HepG2 (cell line): ENCODE measurements at regions not wholly inside any gene's neighbourhood (a gene's known extent, or its start where the extent isn't known, plus 50 kb on each side); places are given as distances from the start of the nearest gene placed in this dataset.

Experiments
- ATAC-seq: fragments of 200-7000 bp; cut with Tn5 transposase; 3 replicates; pipeline ENCODE4 v1.9.1; 2020; ENCODE audit warnings: mild to moderate bottlenecking, moderate library complexity
- BruUV-seq: library from RNA; stranded (reverse); fragments of 400-500 nt; replicated peaks from 2 replicates; lab custom pipeline; 2021; lab: Mats Ljungman, UMichigan
- CTCF ChIA-PET: fragments of 300-600 bp; formaldehyde crosslinking; extraction: SDS; loops from one replicate; lab custom pipeline; 2021; ENCODE audit warnings: low total read pairs, inconsistent platforms, low intra/inter-chr PET ratio; lab: Yijun Ruan, JAX
- POLR2A ChIA-PET: fragments of 350-600 bp; sonication (Branson Sonifier 250); formaldehyde crosslinking; loops from one replicate; lab custom pipeline; 2020; ENCODE audit warnings: antibody characterized with exemption, inconsistent platforms; lab: Yijun Ruan, JAX
- DNase-seq: peaks from one replicate; pipeline ENCODE4 v3.0.0-alpha.2; 2015; ENCODE audit warnings: low spot score
- FAIRE-seq: peaks from 3 replicates; lab custom pipeline; 2011; peaks lifted over from hg19 to GRCh38; lab: Jason Lieb, UNC
- H2AFZ ChIP-seq: one replicate; pipeline ENCODE4 v1.6.1; 2011; ENCODE audit warnings: low read length, inconsistent platforms
- H3K27ac ChIP-seq: fragments of 300-600 bp; 3 replicates; pipeline ENCODE4 v1.8.0; 2011; ENCODE audit warnings: mixed run types, mild to moderate bottlenecking, mixed read lengths, low read length, inconsistent platforms; ENCODE audit not compliant: insufficient read depth; ENCODE audit errors: extremely low read length
- H3K27me3 ChIP-seq, 2 experiments: fragments of 200-600 bp in 1 of 2; 2 replicates in 1 of 2; 3 replicates in 1 of 2; pipeline versions ENCODE4 v1.6.0 to v1.8.0; 2011; ENCODE audit warnings: low read length in 2 of 2, mild to moderate bottlenecking in 2 of 2, moderate library complexity in 2 of 2, inconsistent platforms in 1 of 2; ENCODE audit not compliant: insufficient read depth in 2 of 2, control insufficient read depth in 1 of 2
- H3K36me3 ChIP-seq, 2 experiments: fragments of 200-600 bp in 1 of 2; replicated peaks in 1 of 2; 2 replicates in 1 of 2; 3 replicates in 1 of 2; pipeline versions ENCODE4 v1.5.1 to v1.8.0; 2011; ENCODE audit warnings: low read length in 2 of 2, inconsistent platforms in 1 of 2; ENCODE audit not compliant: insufficient read depth in 2 of 2, control insufficient read depth in 1 of 2
- H3K4me1 ChIP-seq: 2 replicates; pipeline ENCODE4 v1.5.1; 2012; ENCODE audit warnings: low read length, inconsistent platforms; ENCODE audit not compliant: insufficient read depth
- H3K4me2 ChIP-seq: 2 replicates; pipeline ENCODE4 v1.6.0; 2011; ENCODE audit warnings: low read depth, low read length, inconsistent platforms
- H3K4me3 ChIP-seq, 3 experiments: fragments of 200-600 bp in 1 of 3; sonication (generic), shearing (Covaris generic) in 1 of 3; replicated peaks in 1 of 3; 2 replicates each; pipeline ENCODE4 v1.5.1; 2011 to 2016; ENCODE audit warnings: low read length in 3 of 3, inconsistent platforms in 2 of 3, low read depth in 2 of 3, mild to moderate bottlenecking in 2 of 3, control low read depth in 1 of 3, mixed read lengths in 1 of 3; ENCODE audit not compliant: insufficient read depth in 1 of 3
- H3K79me2 ChIP-seq: one replicate; pipeline ENCODE4 v1.6.1; 2011; ENCODE audit warnings: low read length, inconsistent platforms; ENCODE audit not compliant: insufficient read depth
- H3K9ac ChIP-seq: 2 replicates; pipeline ENCODE4 v1.6.0; 2011; ENCODE audit warnings: mild to moderate bottlenecking, low read depth, low read length, inconsistent platforms; ENCODE audit not compliant: insufficient read depth
- H3K9me3 ChIP-seq: 2 replicates; pipeline ENCODE4 v1.5.1; 2012; ENCODE audit warnings: mild to moderate bottlenecking, low read length
- H4K20me1 ChIP-seq: 2 replicates; pipeline ENCODE4 v1.6.0; 2011; ENCODE audit warnings: inconsistent platforms, mild to moderate bottlenecking, low read length, moderate library complexity; ENCODE audit not compliant: insufficient read depth
- CENPX ChIP-seq: sonication (generic); formaldehyde crosslinking; IDR thresholded peaks from 2 replicates; pipeline ENCODE4 v1.9.0; 2021; ENCODE audit warnings: mild to moderate bottlenecking, missing genetic modification reagents, moderate library complexity
- KLF13 ChIP-seq: sonication (generic); formaldehyde crosslinking; IDR thresholded peaks from 2 replicates; pipeline ENCODE4 v1.4.0; 2020; ENCODE audit warnings: mild to moderate bottlenecking, missing genetic modification reagents
- KLF15 ChIP-seq: sonication (generic); formaldehyde crosslinking; IDR thresholded peaks from 2 replicates; pipeline ENCODE4 v1.8.1; 2023; ENCODE audit warnings: borderline replicate concordance, mild to moderate bottlenecking, inconsistent platforms, missing genetic modification reagents, mixed read lengths
- PCBP2 ChIP-seq: fragments of 200-400 bp; formaldehyde crosslinking; optimal IDR thresholded peaks from 2 replicates; pipeline ENCODE3; 2018; ENCODE audit warnings: low read length, low read depth; ENCODE audit not compliant: poor library complexity, severe bottlenecking
- SIX1 ChIP-seq: sonication (generic); formaldehyde crosslinking; IDR thresholded peaks from 2 replicates; pipeline ENCODE4 v1.4.0; 2020; ENCODE audit warnings: missing genetic modification reagents, borderline replicate concordance
- U2AF2 ChIP-seq: fragments of 200-400 bp; formaldehyde crosslinking; IDR thresholded peaks from 2 replicates; pipeline ENCODE4 v1.6.1; 2017; ENCODE audit warnings: low read depth, mild to moderate bottlenecking, low read length
- ZKSCAN5 ChIP-seq: sonication (generic); formaldehyde crosslinking; IDR thresholded peaks from 2 replicates; pipeline ENCODE4 v1.5.1; 2020; ENCODE audit warnings: mild to moderate bottlenecking, missing genetic modification reagents
- ZNF225 ChIP-seq: sonication (generic); formaldehyde crosslinking; IDR thresholded peaks from 2 replicates; pipeline ENCODE4 v1.4.0; 2020; ENCODE audit warnings: mild to moderate bottlenecking, missing genetic modification reagents
- ZNF563 ChIP-seq: sonication (generic); formaldehyde crosslinking; IDR thresholded peaks from 2 replicates; pipeline ENCODE4 v1.8.0; 2022; ENCODE audit warnings: mild to moderate bottlenecking, moderate library complexity, missing genetic modification reagents
- ZNF670 ChIP-seq: sonication (generic); formaldehyde crosslinking; IDR thresholded peaks from 2 replicates; pipeline ENCODE4 v1.8.0; 2022; ENCODE audit warnings: mild to moderate bottlenecking, missing genetic modification reagents, borderline replicate concordance
- ZNF7 ChIP-seq: IDR thresholded peaks from 2 replicates; pipeline ENCODE4 v1.6.1; 2016; ENCODE audit warnings: missing biosample characterization, missing genetic modification reagents
- WGBS: methylation state at CpG from one replicate; pipeline ENCODE4 v1.1.6; 2017; ENCODE audit warnings: low lambda C conversion rate; 5-methylcytosine and 5-hydroxymethylcytosine counted together
- in situ Hi-C: cut with HindIII; loops from 2 replicates; pipeline ENCODE4 v1.10.0; 2017; ENCODE audit warnings: low pct_unique_long_range_greater_than_20kb; ENCODE audit not compliant: extremely low pct_ligation_motif_present
- intact Hi-C: fragments of 100-400 bp; cut with micrococcal nuclease; formaldehyde crosslinking; loops from one replicate; pipeline ENCODE4 v1.10.0; 2022; ENCODE audit not compliant: unreplicated experiment
- TF ChIP-seq, protein P1 (sequence below): sonication (generic); formaldehyde crosslinking; IDR thresholded peaks from 2 replicates; pipeline ENCODE4 v1.4.0; 2020; ENCODE audit warnings: mild to moderate bottlenecking, missing genetic modification reagents
- TF ChIP-seq, protein P2 (sequence below): sonication (generic); formaldehyde crosslinking; IDR thresholded peaks from 2 replicates; pipeline ENCODE4 v1.8.1; 2023; ENCODE audit warnings: mild to moderate bottlenecking, inconsistent platforms, moderate library complexity, missing genetic modification reagents, borderline replicate concordance
- TF ChIP-seq, protein P3 (sequence below): sonication (generic); formaldehyde crosslinking; IDR thresholded peaks from 2 replicates; pipeline ENCODE4 v1.8.1; 2023; ENCODE audit warnings: mild to moderate bottlenecking, moderate library complexity, missing genetic modification reagents
- TF ChIP-seq, protein P4 (sequence below): sonication (generic); formaldehyde crosslinking; IDR thresholded peaks from 2 replicates; pipeline ENCODE4 v1.4.0; 2020; ENCODE audit warnings: missing genetic modification reagents

DNA sequence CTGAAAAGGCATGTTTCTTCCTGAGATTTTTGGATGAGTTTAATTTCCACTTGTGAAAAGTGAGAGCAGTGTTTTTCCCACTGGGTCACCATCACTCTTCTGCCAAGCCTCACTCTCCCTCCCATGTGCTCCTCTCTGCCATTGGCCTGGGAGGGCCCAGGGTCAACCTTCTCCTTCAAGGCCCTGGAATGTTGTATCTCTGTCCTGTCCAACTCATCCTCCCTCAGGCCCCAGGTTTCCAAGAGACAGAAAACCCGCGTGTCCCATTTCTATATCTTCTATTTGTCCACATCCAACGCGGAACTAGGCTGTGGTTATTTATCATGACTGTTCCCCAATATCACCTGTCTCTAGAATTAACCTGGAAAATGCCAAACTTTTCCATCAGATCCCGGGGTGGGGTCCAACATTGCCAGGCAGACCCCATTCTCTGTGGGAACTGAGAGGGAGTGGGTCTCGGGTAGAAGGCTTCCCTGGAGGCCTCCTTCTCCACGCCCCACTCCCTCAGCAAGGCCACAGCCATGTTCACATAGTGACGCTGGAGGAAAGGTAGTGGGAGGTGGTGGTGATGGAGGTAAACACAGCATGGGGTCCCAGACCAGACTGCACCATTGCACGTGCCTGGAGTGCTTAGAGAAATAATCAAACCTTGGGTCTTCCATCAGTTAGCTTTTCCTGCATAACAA lies 173.5 kb downstream of the SCP2D1 start:
- intact Hi-C loops: no loop called here
- Histone ChIP-seq H3K79me2 (no peaks in the 10 kb centered on the region), H3K4me3 (no peak overlapping the region), H2AFZ (no peak overlapping the region), H3K9ac (no peak overlapping the region), H3K27me3 (no peaks in the 10 kb centered on the region), H3K27ac (no peak overlapping the region), H3K36me3 (no peaks in the 10 kb centered on the region), H3K4me1 (no peaks in the 10 kb centered on the region), H3K4me2 (no peak overlapping the region), H3K9me3 (0 out of 2 replicates have a peak, but pooled peaks cover 5% of the 10 kb centered on the region), H4K20me1 (no peaks in the 10 kb centered on the region)
- CTCF ChIA-PET: no interaction called here
- FAIRE-seq: no peak
- DNase-seq: no peak
- POLR2A ChIA-PET: no interaction called here
- 20% methylated on average over 9 of the region's 9 CpGs for WGBS
- no TSS peak for BruUV-seq
- no peak for ATAC-seq
- in situ Hi-C loops: no loop called here
- TF ChIP-seq ZNF670 (no peak), ZNF563 (CRISPR knock-in tag) (no peak), KLF13 (CRISPR knock-in tag) (no peak), U2AF2 (no peak), KLF15 (CRISPR knock-in tag) (no peak), ZNF225 (CRISPR knock-in tag) (no peak), SIX1 (no peak), ZKSCAN5 (no peak), CENPX (CRISPR knock-in tag) (no peak), PCBP2 (no peak), ZNF7 (CRISPR knock-in tag) (no peak)
- TF ChIP-seq, protein P1, sequence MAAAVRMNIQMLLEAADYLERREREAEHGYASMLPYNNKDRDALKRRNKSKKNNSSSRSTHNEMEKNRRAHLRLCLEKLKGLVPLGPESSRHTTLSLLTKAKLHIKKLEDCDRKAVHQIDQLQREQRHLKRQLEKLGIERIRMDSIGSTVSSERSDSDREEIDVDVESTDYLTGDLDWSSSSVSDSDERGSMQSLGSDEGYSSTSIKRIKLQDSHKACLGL (CRISPR knock-in tag): no peak
- TF ChIP-seq, protein P2, sequence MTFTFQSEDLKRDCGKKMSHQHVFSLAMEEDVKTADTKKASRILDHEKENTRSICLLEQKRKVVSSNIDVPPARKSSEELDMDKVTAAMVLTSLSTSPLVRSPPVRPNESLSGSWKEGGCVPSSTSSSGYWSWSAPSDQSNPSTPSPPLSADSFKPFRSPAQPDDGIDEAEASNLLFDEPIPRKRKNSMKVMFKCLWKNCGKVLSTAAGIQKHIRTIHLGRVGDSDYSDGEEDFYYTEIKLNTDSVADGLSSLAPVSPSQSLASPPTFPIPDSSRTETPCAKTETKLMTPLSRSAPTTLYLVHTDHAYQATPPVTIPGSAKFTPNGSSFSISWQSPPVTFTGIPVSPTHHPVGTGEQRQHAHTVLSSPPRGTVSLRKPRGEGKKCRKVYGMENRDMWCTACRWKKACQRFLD (CRISPR knock-in tag): no peak
- TF ChIP-seq, protein P3, sequence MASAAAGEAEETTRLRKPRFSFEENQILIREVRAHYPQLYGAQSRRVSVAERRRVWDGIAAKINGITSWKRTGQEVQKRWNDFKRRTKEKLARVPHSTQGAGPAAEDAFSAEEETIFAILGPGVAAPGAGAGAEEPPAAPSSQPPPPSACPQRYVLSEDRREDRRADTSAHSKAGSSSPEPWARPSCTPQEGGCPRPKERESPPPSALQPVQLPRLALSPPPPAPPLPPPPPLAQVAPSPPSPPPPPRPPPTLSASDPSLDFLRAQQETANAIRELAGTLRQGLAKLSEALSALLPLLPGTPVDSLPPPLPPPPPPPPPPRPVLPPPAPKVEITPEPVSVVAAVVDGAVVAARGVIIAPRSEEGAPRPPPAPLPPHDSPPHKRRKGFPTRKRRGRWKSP (CRISPR knock-in tag): no peak
- TF ChIP-seq, protein P4, sequence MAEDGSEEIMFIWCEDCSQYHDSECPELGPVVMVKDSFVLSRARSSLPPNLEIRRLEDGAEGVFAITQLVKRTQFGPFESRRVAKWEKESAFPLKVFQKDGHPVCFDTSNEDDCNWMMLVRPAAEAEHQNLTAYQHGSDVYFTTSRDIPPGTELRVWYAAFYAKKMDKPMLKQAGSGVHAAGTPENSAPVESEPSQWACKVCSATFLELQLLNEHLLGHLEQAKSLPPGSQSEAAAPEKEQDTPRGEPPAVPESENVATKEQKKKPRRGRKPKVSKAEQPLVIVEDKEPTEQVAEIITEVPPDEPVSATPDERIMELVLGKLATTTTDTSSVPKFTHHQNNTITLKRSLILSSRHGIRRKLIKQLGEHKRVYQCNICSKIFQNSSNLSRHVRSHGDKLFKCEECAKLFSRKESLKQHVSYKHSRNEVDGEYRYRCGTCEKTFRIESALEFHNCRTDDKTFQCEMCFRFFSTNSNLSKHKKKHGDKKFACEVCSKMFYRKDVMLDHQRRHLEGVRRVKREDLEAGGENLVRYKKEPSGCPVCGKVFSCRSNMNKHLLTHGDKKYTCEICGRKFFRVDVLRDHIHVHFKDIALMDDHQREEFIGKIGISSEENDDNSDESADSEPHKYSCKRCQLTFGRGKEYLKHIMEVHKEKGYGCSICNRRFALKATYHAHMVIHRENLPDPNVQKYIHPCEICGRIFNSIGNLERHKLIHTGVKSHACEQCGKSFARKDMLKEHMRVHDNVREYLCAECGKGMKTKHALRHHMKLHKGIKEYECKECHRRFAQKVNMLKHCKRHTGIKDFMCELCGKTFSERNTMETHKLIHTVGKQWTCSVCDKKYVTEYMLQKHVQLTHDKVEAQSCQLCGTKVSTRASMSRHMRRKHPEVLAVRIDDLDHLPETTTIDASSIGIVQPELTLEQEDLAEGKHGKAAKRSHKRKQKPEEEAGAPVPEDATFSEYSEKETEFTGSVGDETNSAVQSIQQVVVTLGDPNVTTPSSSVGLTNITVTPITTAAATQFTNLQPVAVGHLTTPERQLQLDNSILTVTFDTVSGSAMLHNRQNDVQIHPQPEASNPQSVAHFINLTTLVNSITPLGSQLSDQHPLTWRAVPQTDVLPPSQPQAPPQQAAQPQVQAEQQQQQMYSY (CRISPR knock-in tag): no peak
